GM18511 (cell line): ENCODE measurements at regions not wholly inside any gene's neighbourhood (a gene's known extent, or its start where the extent isn't known, plus 50 kb on each side); places are given as distances from the start of the nearest gene placed in this dataset.
"Not testable (repeated sequence)": the region's sequence is repeated elsewhere in the genome, so short reads cannot be mapped to it uniquely, and the experiment has no call there.

Experiments
- ATAC-seq: cut with Tn5 transposase; IDR thresholded peaks from one replicate; pipeline ENCODE4 v1.9.1; 2021; ENCODE audit warnings: mild to moderate bottlenecking, moderate library complexity; ENCODE audit not compliant: unreplicated experiment

- ATAC-seq, result no peak
Observed at GRCh38 chr9:25461416-25461815, 216.8 kb downstream of the TUSC1 start.

GRCh38 chr9:25453875-25454274 is 224.4 kb downstream of the TUSC1 start:
- no peak for ATAC-seq

- no peak for ATAC-seq
Observed at GRCh38 chr9:25449503-25449902, 228.7 kb downstream of the TUSC1 start.

GRCh38 chr9:25445721-25446120 is 232.5 kb downstream of the TUSC1 start:
- ATAC-seq, result not testable (repeated sequence)

GRCh38 chr9:25442526-25442925 is 235.7 kb downstream of the TUSC1 start:
- no peak for ATAC-seq

- ATAC-seq, result no peak
Observed at GRCh38 chr9:25427898-25428297, 250.3 kb downstream of the TUSC1 start.

GRCh38 chr9:25427290-25427689 is 251.0 kb downstream of the TUSC1 start:
- no peak for ATAC-seq

- ATAC-seq, result no peak
Observed at GRCh38 chr9:25421560-25421959, 256.7 kb downstream of the TUSC1 start.

GRCh38 chr9:25418974-25419373 is 259.3 kb downstream of the TUSC1 start:
- ATAC-seq, result no peak

GRCh38 chr9:25415718-25416117 is 262.5 kb downstream of the TUSC1 start:
- ATAC-seq, result no peak

- no peak for ATAC-seq
Observed at GRCh38 chr9:25412646-25413045, 265.6 kb downstream of the TUSC1 start.

GRCh38 chr9:25397746-25398145 is 280.5 kb downstream of the TUSC1 start:
- no peak for ATAC-seq

GRCh38 chr9:25396828-25397227 is 281.4 kb downstream of the TUSC1 start:
- ATAC-seq, result no peak

- ATAC-seq, result no peak
Observed at GRCh38 chr9:25381141-25381540, 297.1 kb downstream of the TUSC1 start.

- ATAC-seq, result no peak
Observed at GRCh38 chr9:25377039-25377438, 301.2 kb downstream of the TUSC1 start.

- no peak for ATAC-seq
Observed at GRCh38 chr9:25374281-25374680, 304.0 kb downstream of the TUSC1 start.

GRCh38 chr9:25366906-25367305 is 311.3 kb downstream of the TUSC1 start:
- no peak for ATAC-seq

GRCh38 chr9:25353783-25354182 is 324.5 kb downstream of the TUSC1 start:
- ATAC-seq, result no peak

- no peak for ATAC-seq
Observed at GRCh38 chr9:25350011-25350410, 328.2 kb downstream of the TUSC1 start.

- ATAC-seq, result no peak
Observed at GRCh38 chr9:25322142-25322541, 356.1 kb downstream of the TUSC1 start.

GRCh38 chr9:25310961-25311360 is 367.3 kb downstream of the TUSC1 start:
- ATAC-seq, result no peak

GRCh38 chr9:25308549-25308948 is 369.7 kb downstream of the TUSC1 start:
- ATAC-seq, result no peak

- ATAC-seq, result no peak
Observed at GRCh38 chr9:25302601-25303000, 375.6 kb downstream of the TUSC1 start.

GRCh38 chr9:25288195-25288594 is 390.0 kb downstream of the TUSC1 start:
- ATAC-seq, result not testable (repeated sequence)
